ENCODE measurements at regions not wholly inside any gene's neighbourhood (a gene's known extent, or its start where the extent isn't known, plus 50 kb on each side); places are given as distances from the start of the nearest gene placed in this dataset.

- no peaks in the 10 kb centered on the region for H3K79me2 ChIP-seq (ENCODE audit: insufficient read depth, low read length)
- TF ChIP-seq ZFX (IDR thresholded peaks at IDR 0.05), result no peak
- TF ChIP-seq CEBPB (IDR thresholded peaks at IDR 0.05; ENCODE audit: low read depth), result no peak
- TF ChIP-seq ATF3 (IDR thresholded peaks at IDR 0.05), result no peak
- TF ChIP-seq ZBTB33 (IDR thresholded peaks at IDR 0.05; ENCODE audit: extremely low read depth, insufficient replicate concordance, low read length), result no peak
- TF ChIP-seq CBX3 (IDR thresholded peaks at IDR 0.05; ENCODE audit: low read depth), result no peak
- TF ChIP-seq, protein P1, sequence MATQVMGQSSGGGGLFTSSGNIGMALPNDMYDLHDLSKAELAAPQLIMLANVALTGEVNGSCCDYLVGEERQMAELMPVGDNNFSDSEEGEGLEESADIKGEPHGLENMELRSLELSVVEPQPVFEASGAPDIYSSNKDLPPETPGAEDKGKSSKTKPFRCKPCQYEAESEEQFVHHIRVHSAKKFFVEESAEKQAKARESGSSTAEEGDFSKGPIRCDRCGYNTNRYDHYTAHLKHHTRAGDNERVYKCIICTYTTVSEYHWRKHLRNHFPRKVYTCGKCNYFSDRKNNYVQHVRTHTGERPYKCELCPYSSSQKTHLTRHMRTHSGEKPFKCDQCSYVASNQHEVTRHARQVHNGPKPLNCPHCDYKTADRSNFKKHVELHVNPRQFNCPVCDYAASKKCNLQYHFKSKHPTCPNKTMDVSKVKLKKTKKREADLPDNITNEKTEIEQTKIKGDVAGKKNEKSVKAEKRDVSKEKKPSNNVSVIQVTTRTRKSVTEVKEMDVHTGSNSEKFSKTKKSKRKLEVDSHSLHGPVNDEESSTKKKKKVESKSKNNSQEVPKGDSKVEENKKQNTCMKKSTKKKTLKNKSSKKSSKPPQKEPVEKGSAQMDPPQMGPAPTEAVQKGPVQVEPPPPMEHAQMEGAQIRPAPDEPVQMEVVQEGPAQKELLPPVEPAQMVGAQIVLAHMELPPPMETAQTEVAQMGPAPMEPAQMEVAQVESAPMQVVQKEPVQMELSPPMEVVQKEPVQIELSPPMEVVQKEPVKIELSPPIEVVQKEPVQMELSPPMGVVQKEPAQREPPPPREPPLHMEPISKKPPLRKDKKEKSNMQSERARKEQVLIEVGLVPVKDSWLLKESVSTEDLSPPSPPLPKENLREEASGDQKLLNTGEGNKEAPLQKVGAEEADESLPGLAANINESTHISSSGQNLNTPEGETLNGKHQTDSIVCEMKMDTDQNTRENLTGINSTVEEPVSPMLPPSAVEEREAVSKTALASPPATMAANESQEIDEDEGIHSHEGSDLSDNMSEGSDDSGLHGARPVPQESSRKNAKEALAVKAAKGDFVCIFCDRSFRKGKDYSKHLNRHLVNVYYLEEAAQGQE (IDR thresholded peaks at IDR 0.05; ENCODE audit: low read depth), result no peak
- TF ChIP-seq SIN3A (IDR thresholded peaks at IDR 0.05; ENCODE audit: low read depth), result no peak
- TF ChIP-seq ZNF274 (IDR thresholded peaks at IDR 0.05; ENCODE audit: low read depth, low read length), result no peak
- TF ChIP-seq POLR2AphosphoS5 (IDR thresholded peaks at IDR 0.05; ENCODE audit: low read depth, low read length), result no peak
- ChIA-PET POLR2A (no interaction called here), CTCF (no interaction called here), RAD21 (ENCODE audit: low non-redundant PET in 1 of 2, low total read pairs in 2 of 2, uncharacterized antibody in 2 of 2, unreplicated experiment in 2 of 2) (no interaction called here)
- no TSS peak for BruUV-seq (replicated peaks)
- H3K4me2 ChIP-seq (ENCODE audit: low read length), result no peak overlapping the region
- H3K9me2 ChIP-seq (ENCODE audit: insufficient read depth), result peaks cover 3% of the 10 kb centered on the region; the same call in 1 of the 2 replicates
- no peaks in the 10 kb centered on the region for H4K20me1 ChIP-seq (ENCODE audit: insufficient read depth)
- no peak overlapping the region for H3K9ac ChIP-seq (ENCODE audit: low read length)
- intact Hi-C loops (cut with micrococcal nuclease), result no loop called here
- H3K27ac ChIP-seq (ENCODE audit: low read depth, low read length), result no peak overlapping the region
- no peaks in the 10 kb centered on the region for H3K36me3 ChIP-seq (ENCODE audit: control insufficient read depth in 1 of 2, insufficient read depth in 2 of 2, low read length in 2 of 2)
- no peak overlapping the region for H2AFZ ChIP-seq (ENCODE audit: low read depth, low read length, poor library complexity, severe bottlenecking)
- no peak overlapping the region for H3K4me3 ChIP-seq (replicated peaks in 1 of 2; ENCODE audit: low read depth in 1 of 2, low read length in 2 of 2)
- H3K4me1 ChIP-seq (ENCODE audit: control insufficient read depth in 1 of 2, insufficient read depth in 2 of 2, low read length in 2 of 2), result no peaks in the 10 kb centered on the region
- no peaks in the 10 kb centered on the region for H3K27me3 ChIP-seq (ENCODE audit: insufficient read depth, low read length)
- no peak for ATAC-seq
- H3K9me3 ChIP-seq (ENCODE audit: control insufficient read depth in 1 of 2, insufficient read depth in 1 of 2, low read depth in 1 of 2, low read length in 2 of 2), result no peaks in the 10 kb centered on the region
- DNase-seq (ENCODE audit: low read depth, low spot score), result no peak
These were observed 659.4 kb downstream of the TENT5A start for GRCh38 chr6:81093051-81093450.
